Retinal pigment epithelial cell (primary cell): ENCODE measurements at regions not wholly inside any gene's neighbourhood (a gene's known extent, or its start where the extent isn't known, plus 50 kb on each side); places are given as distances from the start of the nearest gene placed in this dataset.

ENCODE experiments used
- DNase-seq: peaks from one replicate; pipeline ENCODE4 v3.0.0-alpha.2; 2010; ENCODE audit warnings: low read depth
- H3K4me3 ChIP-seq: 2 replicates; pipeline ENCODE4 v1.5.1; 2011; ENCODE audit warnings: mild to moderate bottlenecking, low read length, control low read depth, moderate library complexity
- TF ChIP-seq, protein P1 (sequence below): conservative IDR thresholded peaks from 2 replicates; pipeline ENCODE4 v1.5.1; 2011; ENCODE audit warnings: low read depth, low read length, control low read depth, inconsistent platforms

DNA sequence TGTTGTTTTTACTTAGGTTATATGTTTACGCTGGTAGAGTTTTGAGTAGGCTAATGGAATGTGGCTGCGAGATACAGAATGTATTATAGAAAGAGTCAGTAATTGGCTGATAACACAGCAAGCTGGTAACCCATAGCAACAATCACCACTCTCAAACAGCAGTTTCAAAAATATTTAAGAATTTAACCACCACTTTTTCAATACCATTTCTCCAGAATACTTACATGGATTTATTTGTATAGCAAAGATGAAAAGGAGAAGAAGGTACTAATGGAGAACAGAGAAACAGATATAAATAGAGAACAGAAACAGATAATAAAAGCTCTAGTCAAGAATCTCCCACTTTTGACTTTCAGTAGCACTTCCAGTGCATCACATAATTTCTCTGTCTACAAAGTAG is 188.3 kb upstream of the SLC39A10 start:
- DNase-seq = no peak
- TF ChIP-seq, protein P1, sequence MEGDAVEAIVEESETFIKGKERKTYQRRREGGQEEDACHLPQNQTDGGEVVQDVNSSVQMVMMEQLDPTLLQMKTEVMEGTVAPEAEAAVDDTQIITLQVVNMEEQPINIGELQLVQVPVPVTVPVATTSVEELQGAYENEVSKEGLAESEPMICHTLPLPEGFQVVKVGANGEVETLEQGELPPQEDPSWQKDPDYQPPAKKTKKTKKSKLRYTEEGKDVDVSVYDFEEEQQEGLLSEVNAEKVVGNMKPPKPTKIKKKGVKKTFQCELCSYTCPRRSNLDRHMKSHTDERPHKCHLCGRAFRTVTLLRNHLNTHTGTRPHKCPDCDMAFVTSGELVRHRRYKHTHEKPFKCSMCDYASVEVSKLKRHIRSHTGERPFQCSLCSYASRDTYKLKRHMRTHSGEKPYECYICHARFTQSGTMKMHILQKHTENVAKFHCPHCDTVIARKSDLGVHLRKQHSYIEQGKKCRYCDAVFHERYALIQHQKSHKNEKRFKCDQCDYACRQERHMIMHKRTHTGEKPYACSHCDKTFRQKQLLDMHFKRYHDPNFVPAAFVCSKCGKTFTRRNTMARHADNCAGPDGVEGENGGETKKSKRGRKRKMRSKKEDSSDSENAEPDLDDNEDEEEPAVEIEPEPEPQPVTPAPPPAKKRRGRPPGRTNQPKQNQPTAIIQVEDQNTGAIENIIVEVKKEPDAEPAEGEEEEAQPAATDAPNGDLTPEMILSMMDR = no peak
- no peak overlapping the region for H3K4me3 ChIP-seq

DNA sequence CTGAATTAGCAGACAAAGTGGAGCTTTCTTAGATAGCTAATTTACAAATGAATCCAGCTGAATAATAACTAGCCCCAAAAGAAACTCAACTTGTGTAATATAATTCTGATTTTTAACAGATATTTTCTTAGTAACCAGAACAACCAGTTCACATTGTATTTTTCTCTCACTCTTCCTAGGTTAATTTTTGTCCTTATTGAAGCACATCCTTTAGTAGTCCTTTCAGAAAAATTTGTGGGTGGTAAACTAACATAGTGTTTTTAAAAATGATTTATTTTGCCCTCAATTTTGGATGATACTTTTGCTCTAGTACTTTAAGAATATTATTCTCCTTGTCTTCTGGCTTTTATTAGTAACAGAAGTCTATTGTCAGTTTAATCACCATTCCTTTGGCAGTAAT is 190.6 kb upstream of the SLC39A10 start:
- DNase-seq = no peak
- H3K4me3 ChIP-seq = no peak overlapping the region
- TF ChIP-seq, protein P1 = no peak

DNA sequence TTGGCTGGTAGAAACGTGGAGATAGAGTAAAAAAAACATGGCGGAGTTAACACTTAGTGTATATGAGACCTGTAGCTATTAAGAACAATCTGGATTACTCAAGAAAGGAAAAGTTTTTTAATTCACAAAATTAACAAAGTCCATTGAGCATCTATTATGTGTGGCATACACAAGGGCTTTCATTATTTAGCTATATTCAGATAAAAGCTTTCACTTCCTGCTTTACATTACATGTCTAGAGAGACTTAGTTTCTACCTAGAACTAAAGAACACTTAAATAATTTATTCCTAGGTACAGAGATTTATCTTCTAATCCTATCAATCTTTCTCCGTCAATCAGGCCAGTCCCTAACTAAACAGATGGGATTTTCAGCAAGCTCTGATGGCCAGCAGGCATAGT is 196.0 kb upstream of the SLC39A10 start:
- TF ChIP-seq, protein P1 = no peak
- DNase-seq = no peak
- H3K4me3 ChIP-seq = no peak overlapping the region

DNA sequence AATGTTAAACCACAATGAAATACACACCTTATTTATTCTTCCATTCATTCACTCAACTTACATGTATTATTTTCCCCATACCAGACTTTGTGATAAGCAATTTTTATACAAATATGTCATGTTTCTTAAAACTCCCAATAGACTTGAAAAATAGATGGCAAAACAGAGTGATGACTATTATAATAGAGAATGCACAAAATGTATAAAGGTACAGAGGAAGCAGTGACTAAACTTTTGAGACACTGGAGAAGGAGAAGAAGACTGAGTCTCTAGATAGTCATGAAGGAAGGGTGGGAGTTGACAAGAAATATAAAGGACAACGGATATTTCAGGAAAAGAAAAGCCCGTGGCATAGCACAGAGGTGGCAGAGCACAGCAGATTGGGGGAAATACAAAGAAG is 198.1 kb upstream of the SLC39A10 start:
- H3K4me3 ChIP-seq = no peak overlapping the region
- TF ChIP-seq, protein P1 = no peak
- no peak for DNase-seq

DNA sequence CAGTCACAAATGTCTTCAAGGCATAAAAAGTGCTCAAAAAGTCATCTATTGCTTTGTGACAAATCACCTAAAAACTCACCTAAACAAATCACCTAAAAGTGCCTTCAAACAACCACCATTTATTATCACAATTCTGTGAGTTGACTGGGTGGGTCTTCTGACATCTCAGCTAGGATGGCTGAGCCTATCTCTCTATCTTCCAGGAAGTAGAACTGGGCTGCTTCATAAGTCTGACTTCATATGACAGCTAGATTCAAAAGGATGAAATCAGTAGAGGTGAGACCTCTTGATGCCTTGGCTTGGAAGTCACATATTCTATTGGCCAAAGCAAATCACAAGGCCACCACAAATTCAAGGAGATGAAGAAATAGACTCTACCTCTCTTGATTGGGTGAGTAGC is 199.2 kb upstream of the SLC39A10 start:
- no peak overlapping the region for H3K4me3 ChIP-seq
- TF ChIP-seq, protein P1 = no peak
- DNase-seq = no peak

DNA sequence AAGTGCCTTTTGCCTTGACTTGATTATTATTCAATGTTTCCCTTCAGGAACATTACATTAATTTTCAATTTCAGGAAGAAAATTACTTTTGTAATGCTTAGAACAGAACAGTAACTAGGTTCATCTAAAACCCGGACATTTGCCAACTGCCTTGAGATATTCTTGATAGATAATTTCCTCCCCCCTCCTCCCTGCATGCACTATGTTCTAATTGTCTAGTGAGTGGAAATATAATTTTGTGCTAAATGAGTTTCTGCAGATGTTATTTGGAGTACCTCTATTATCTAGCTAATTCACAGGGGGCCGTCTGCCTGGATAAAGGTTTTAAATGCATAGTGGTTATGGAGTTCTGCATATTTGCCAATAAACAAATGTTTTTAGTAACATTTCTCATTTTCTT is 200.3 kb upstream of the SLC39A10 start:
- no peak for DNase-seq
- TF ChIP-seq, protein P1 = no peak
- H3K4me3 ChIP-seq = no peak overlapping the region

DNA sequence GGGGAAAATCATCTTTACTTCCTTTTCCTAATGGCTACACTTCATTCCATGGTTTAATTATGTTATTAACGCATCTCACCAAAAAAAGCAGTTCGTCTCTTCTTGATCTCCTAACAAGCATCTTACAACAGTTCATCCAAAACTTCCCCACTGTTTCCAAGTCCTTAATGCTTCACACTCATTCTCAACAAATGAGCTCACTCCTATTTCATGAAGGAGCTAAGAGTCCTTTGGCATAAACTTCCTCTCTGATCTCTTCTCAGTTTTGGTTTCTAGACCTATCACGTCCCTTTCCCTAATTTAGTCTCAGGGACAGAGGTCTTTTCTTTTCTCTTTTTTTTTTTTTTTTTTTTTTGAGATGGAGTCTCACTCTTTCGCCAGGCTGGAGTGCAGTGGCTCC is 205.9 kb upstream of the SLC39A10 start:
- DNase-seq = no peak
- no peak overlapping the region for H3K4me3 ChIP-seq
- TF ChIP-seq, protein P1 = no peak
